HCT116 (cell line): ENCODE measurements at regions not wholly inside any gene's neighbourhood (a gene's known extent, or its start where the extent isn't known, plus 50 kb on each side); places are given as distances from the start of the nearest gene placed in this dataset.

Experiments
- ATAC-seq: fragments of 200-7000 bp; cut with Tn5 transposase; 2 replicates; pipeline ENCODE4 v1.9.1; 2020; ENCODE audit warnings: mild to moderate bottlenecking, moderate library complexity
- BruUV-seq: library from RNA; stranded (reverse); fragments of 400-500 nt; replicated peaks from 2 replicates; lab custom pipeline; 2021; lab: Mats Ljungman, UMichigan
- CTCF ChIA-PET: fragments of 300-600 bp; sonication (Branson Sonifier 250); formaldehyde crosslinking; loops from one replicate; lab custom pipeline; 2021; ENCODE audit warnings: antibody characterized with exemption; lab: Charles Lee
- POLR2A ChIA-PET: fragments of 300-600, 350-600 bp; sonication (Branson Sonifier 250); formaldehyde crosslinking; loops from one replicate; lab custom pipeline; 2021; ENCODE audit warnings: antibody characterized with exemption; lab: Charles Lee
- RAD21 ChIA-PET, 2 experiments: fragments of 300-600 bp; sonication (Branson Sonifier 250); formaldehyde crosslinking; loops; one replicate each; lab custom pipeline; 2023; ENCODE audit warnings: low total read pairs in 2 of 2; ENCODE audit not compliant: uncharacterized antibody in 2 of 2, unreplicated experiment in 2 of 2, low non-redundant PET in 1 of 2; lab: Charles Lee
- DNase-seq: peaks from one replicate; pipeline ENCODE4 v3.0.0-alpha.2; 2010; ENCODE audit warnings: low read depth, low spot score
- H2AFZ ChIP-seq: fragments of 200-600 bp; shearing (Covaris generic), sonication (generic); 2 replicates; pipeline ENCODE4 v1.6.1; 2017; ENCODE audit warnings: low read depth, mixed run types, mixed read lengths, antibody characterized with exemption, low read length; ENCODE audit not compliant: poor library complexity, severe bottlenecking
- H3K27ac ChIP-seq: 2 replicates; pipeline ENCODE4 v1.5.1; 2012; ENCODE audit warnings: low read depth, low read length
- H3K27me3 ChIP-seq: fragments of 200-600 bp; sonication (generic); 2 replicates; pipeline ENCODE4 v1.6.1; 2016; ENCODE audit warnings: mixed run types, low read length, mixed read lengths; ENCODE audit not compliant: insufficient read depth
- H3K36me3 ChIP-seq, 2 experiments: fragments of 200-500 bp in 1 of 2; fragments of 200-600 bp in 1 of 2; sonication (Bioruptor generic) in 1 of 2; sonication (generic) in 1 of 2; 2 replicates each; pipeline versions ENCODE4 v1.5.1 to v1.6.1; 2014 to 2016; ENCODE audit warnings: low read length in 2 of 2, inconsistent platforms in 1 of 2, mixed read lengths in 1 of 2, mixed run types in 1 of 2; ENCODE audit not compliant: insufficient read depth in 2 of 2, control insufficient read depth in 1 of 2
- H3K4me1 ChIP-seq, 2 experiments: fragments of 200-600 bp in 1 of 2; sonication (generic) in 1 of 2; 2 replicates each; pipeline versions ENCODE4 v1.5.1 to v1.6.1; 2012 to 2017; ENCODE audit warnings: low read length in 2 of 2, inconsistent platforms in 1 of 2, mild to moderate bottlenecking in 1 of 2, mixed read lengths in 1 of 2, mixed run types in 1 of 2, moderate library complexity in 1 of 2; ENCODE audit not compliant: insufficient read depth in 2 of 2, control insufficient read depth in 1 of 2
- H3K4me2 ChIP-seq: fragments of 200-600 bp; sonication (generic); 2 replicates; pipeline ENCODE4 v1.6.1; 2017; ENCODE audit warnings: mixed run types, low read length, mixed read lengths
- H3K4me3 ChIP-seq, 2 experiments: fragments of 200-600 bp in 1 of 2; sonication (generic) in 1 of 2; replicated peaks in 1 of 2; 2 replicates each; pipeline ENCODE4 v1.5.1; 2011 to 2016; ENCODE audit warnings: low read length in 2 of 2, control low read depth in 1 of 2, low read depth in 1 of 2, mild to moderate bottlenecking in 1 of 2, mixed read lengths in 1 of 2, mixed run types in 1 of 2
- H3K79me2 ChIP-seq: fragments of 200-600 bp; sonication (generic); 2 replicates; pipeline ENCODE4 v1.6.1; 2017; ENCODE audit warnings: mild to moderate bottlenecking, mixed run types, low read length, moderate library complexity, mixed read lengths; ENCODE audit not compliant: insufficient read depth
- H3K9ac ChIP-seq: fragments of 200-600 bp; sonication (generic); 2 replicates; pipeline ENCODE4 v1.6.1; 2016; ENCODE audit warnings: low read length, mixed read lengths
- H3K9me2 ChIP-seq: fragments of 200-600 bp; sonication (generic), shearing (Covaris generic); 2 replicates; pipeline ENCODE4 v1.6.1; 2017; ENCODE audit warnings: mixed run types, mild to moderate bottlenecking, moderate library complexity; ENCODE audit not compliant: insufficient read depth
- H3K9me3 ChIP-seq, 2 experiments: fragments of 200-500 bp in 1 of 2; fragments of 200-600 bp in 1 of 2; sonication (Bioruptor generic) in 1 of 2; sonication (generic) in 1 of 2; 2 replicates each; pipeline ENCODE4 v1.6.1; 2014 to 2017; ENCODE audit warnings: low read length in 2 of 2, mixed read lengths in 2 of 2, inconsistent platforms in 1 of 2, low read depth in 1 of 2, mild to moderate bottlenecking in 1 of 2, mixed run types in 1 of 2, moderate library complexity in 1 of 2; ENCODE audit not compliant: control insufficient read depth in 1 of 2, insufficient read depth in 1 of 2
- H4K20me1 ChIP-seq: fragments of 200-600 bp; sonication (generic), shearing (Covaris generic); 2 replicates; pipeline ENCODE4 v1.6.1; 2017; ENCODE audit warnings: mixed run types, mild to moderate bottlenecking, moderate library complexity; ENCODE audit not compliant: insufficient read depth
- CEBPB ChIP-seq: IDR thresholded peaks from 2 replicates; pipeline ENCODE4 v1.6.1; 2012; ENCODE audit warnings: low read depth
- CTCF ChIP-seq, 3 experiments: fragments of 200-600 bp in 1 of 3; sonication (generic) in 1 of 3; IDR thresholded peaks in 2 of 3; conservative IDR thresholded peaks in 1 of 3; 2 replicates each; pipeline ENCODE4 v1.5.1; 2012 to 2017; ENCODE audit warnings: low read depth in 2 of 3, low read length in 2 of 3, antibody characterized with exemption in 1 of 3, borderline replicate concordance in 1 of 3, control low read depth in 1 of 3, mild to moderate bottlenecking in 1 of 3, mixed read lengths in 1 of 3, mixed run types in 1 of 3, moderate library complexity in 1 of 3; ENCODE audit not compliant: insufficient read depth in 1 of 3
- EGR1 ChIP-seq: IDR thresholded peaks from 2 replicates; pipeline ENCODE4 v1.6.1; 2012; ENCODE audit warnings: low read depth
- EZH2phosphoT487 ChIP-seq: fragments of 200-600 bp; IDR thresholded peaks from 2 replicates; pipeline ENCODE4 v1.6.1; 2018; ENCODE audit warnings: antibody characterized with exemption, borderline replicate concordance
- FOSL1 ChIP-seq: IDR thresholded peaks from 2 replicates; pipeline ENCODE4 v1.6.1; 2012; ENCODE audit warnings: low read depth
- POLR2A ChIP-seq: IDR thresholded peaks from 2 replicates; pipeline ENCODE4 v1.7.0; 2011; ENCODE audit warnings: borderline replicate concordance; ENCODE audit not compliant: insufficient read depth, insufficient read length; ENCODE audit errors: extremely low read depth
- POLR2AphosphoS5 ChIP-seq: IDR thresholded peaks from 2 replicates; pipeline ENCODE4 v1.6.1; 2011; ENCODE audit warnings: mild to moderate bottlenecking, low read depth, low read length, moderate library complexity
- SIN3A ChIP-seq: IDR thresholded peaks from 2 replicates; pipeline ENCODE4 v1.6.1; 2012; ENCODE audit warnings: low read depth
- SRF ChIP-seq: IDR thresholded peaks from 2 replicates; pipeline ENCODE4 v1.6.1; 2012; ENCODE audit warnings: low read depth
- TCF7L2 ChIP-seq: IDR thresholded peaks from 2 replicates; pipeline ENCODE4 v1.7.0; 2011; ENCODE audit warnings: borderline replicate concordance, inconsistent platforms; ENCODE audit not compliant: insufficient read depth, insufficient read length; ENCODE audit errors: extremely low read depth
- ZBTB33 ChIP-seq: IDR thresholded peaks from 2 replicates; pipeline ENCODE4 v1.6.1; 2011; ENCODE audit warnings: mild to moderate bottlenecking, low read length, moderate library complexity; ENCODE audit not compliant: insufficient replicate concordance; ENCODE audit errors: extremely low read depth
- ZFX ChIP-seq: fragments of 450-650 bp; IDR thresholded peaks from 2 replicates; pipeline ENCODE4 v1.6.1; 2017
- ZNF274 ChIP-seq: fragments of 200-500 bp; sonication (Bioruptor generic); IDR thresholded peaks from 2 replicates; pipeline ENCODE4 v1.6.1; 2014; ENCODE audit warnings: mild to moderate bottlenecking, low read depth, low read length, inconsistent platforms
- intact Hi-C: fragments of 100-400 bp; cut with micrococcal nuclease; formaldehyde crosslinking; loops from 2 replicates; pipeline ENCODE4 v1.10.0; 2022
- TF ChIP-seq, protein P1 (sequence below): IDR thresholded peaks from 2 replicates; pipeline ENCODE4 v1.6.1; 2012; ENCODE audit warnings: low read depth

DNA sequence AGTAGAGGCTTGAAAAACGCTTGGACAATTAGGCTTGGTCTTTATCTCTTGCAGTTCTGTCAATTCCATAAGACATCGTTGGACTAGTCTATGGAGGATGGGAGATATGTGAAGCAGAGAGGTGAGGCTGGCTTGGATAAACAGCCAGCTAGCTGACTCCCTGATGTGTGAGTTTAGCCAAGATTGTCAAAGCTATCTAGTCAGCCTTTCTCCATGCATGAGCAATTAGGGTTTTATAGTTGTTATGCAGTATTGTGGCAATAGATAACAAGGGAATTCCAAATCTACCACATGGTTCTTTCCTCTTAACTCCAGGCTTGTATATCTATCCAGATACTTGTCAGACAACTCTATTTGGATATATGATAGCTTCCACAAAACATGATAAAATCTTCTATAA is 153.6 kb upstream of the NRXN3 start:
- DNase-seq = no peak
- intact Hi-C loops = no loop called here
- ChIA-PET POLR2A (no interaction called here), CTCF (no interaction called here)
- no peak overlapping the region for H2AFZ ChIP-seq
- no peaks in the 10 kb centered on the region for H3K9me2 ChIP-seq
- H3K27ac ChIP-seq = no peak overlapping the region
- no peaks in the 10 kb centered on the region for H3K4me1 ChIP-seq
- H3K79me2 ChIP-seq = no peaks in the 10 kb centered on the region
- TF ChIP-seq SIN3A (no peak), EZH2phosphoT487 (no peak), ZFX (no peak), ZNF274 (no peak)
- TF ChIP-seq, all 23 proteins: peak for 0
- no peak overlapping the region for H3K4me2 ChIP-seq
- H3K9me3 ChIP-seq = no peaks in the 10 kb centered on the region
- RAD21 ChIA-PET = no interaction called here
- BruUV-seq = no TSS peak
- H3K9ac ChIP-seq = no peak overlapping the region
- ATAC-seq = no peak
- H3K4me3 ChIP-seq = no peak overlapping the region
- H4K20me1 ChIP-seq = no peaks in the 10 kb centered on the region
- no peaks in the 10 kb centered on the region for H3K36me3 ChIP-seq
- H3K27me3 ChIP-seq = no peaks in the 10 kb centered on the region

DNA sequence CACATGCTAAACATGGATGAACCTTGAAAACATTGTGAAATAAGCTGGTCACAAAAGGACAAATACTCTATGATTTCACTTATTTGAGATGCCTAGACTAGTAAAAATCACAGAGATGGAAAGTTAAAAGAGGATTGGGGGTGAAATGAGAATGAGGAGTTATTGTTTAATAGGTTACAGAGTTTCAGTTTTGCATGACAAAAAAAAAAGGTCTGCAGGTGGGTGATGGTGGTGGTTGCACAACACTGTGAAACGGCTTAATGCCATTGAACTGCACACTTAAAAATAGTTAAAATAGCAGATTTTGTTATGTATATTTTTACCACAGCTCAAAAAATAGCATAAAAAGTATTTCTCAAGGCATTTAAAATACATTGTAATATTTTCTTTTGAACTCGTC is 151.9 kb upstream of the NRXN3 start:
- Histone ChIP-seq H4K20me1 (no peaks in the 10 kb centered on the region), H2AFZ (no peak overlapping the region), H3K27ac (no peak overlapping the region), H3K79me2 (no peaks in the 10 kb centered on the region), H3K36me3 (no peaks in the 10 kb centered on the region), H3K9ac (no peak overlapping the region), H3K4me1 (no peaks in the 10 kb centered on the region), H3K4me2 (no peak overlapping the region)
- DNase-seq (no peak), ATAC-seq (no peak)
- CTCF ChIA-PET = no interaction called here
- no TSS peak for BruUV-seq
- intact Hi-C loops = no loop called here
- RAD21 ChIA-PET = no interaction called here
- TF ChIP-seq TCF7L2 (no peak), EZH2phosphoT487 (no peak), POLR2AphosphoS5 (no peak), ZBTB33 (no peak), SRF (no peak), FOSL1 (no peak), EGR1 (no peak), CTCF (IDR thresholded peaks at IDR 0.05 in 2 of 3, conservative IDR thresholded peaks at IDR 0.05 in 1 of 3; ENCODE audit: borderline replicate concordance in 1 of 3, insufficient read depth in 1 of 3, low read depth in 2 of 3, low read length in 2 of 3) (no peak), POLR2A (no peak), CEBPB (no peak)
- TF ChIP-seq, protein P1, sequence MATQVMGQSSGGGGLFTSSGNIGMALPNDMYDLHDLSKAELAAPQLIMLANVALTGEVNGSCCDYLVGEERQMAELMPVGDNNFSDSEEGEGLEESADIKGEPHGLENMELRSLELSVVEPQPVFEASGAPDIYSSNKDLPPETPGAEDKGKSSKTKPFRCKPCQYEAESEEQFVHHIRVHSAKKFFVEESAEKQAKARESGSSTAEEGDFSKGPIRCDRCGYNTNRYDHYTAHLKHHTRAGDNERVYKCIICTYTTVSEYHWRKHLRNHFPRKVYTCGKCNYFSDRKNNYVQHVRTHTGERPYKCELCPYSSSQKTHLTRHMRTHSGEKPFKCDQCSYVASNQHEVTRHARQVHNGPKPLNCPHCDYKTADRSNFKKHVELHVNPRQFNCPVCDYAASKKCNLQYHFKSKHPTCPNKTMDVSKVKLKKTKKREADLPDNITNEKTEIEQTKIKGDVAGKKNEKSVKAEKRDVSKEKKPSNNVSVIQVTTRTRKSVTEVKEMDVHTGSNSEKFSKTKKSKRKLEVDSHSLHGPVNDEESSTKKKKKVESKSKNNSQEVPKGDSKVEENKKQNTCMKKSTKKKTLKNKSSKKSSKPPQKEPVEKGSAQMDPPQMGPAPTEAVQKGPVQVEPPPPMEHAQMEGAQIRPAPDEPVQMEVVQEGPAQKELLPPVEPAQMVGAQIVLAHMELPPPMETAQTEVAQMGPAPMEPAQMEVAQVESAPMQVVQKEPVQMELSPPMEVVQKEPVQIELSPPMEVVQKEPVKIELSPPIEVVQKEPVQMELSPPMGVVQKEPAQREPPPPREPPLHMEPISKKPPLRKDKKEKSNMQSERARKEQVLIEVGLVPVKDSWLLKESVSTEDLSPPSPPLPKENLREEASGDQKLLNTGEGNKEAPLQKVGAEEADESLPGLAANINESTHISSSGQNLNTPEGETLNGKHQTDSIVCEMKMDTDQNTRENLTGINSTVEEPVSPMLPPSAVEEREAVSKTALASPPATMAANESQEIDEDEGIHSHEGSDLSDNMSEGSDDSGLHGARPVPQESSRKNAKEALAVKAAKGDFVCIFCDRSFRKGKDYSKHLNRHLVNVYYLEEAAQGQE = no peak
- TF ChIP-seq, all 23 proteins: peak for 0
- Histone ChIP-seq H3K4me3 (no peak overlapping the region), H3K9me3 (no peaks in the 10 kb centered on the region), H3K27me3 (no peaks in the 10 kb centered on the region), H3K9me2 (no peaks in the 10 kb centered on the region)
- POLR2A ChIA-PET = no interaction called here
